ENCODE measurements at regions not wholly inside any gene's neighbourhood (a gene's known extent, or its start where the extent isn't known, plus 50 kb on each side); places are given as distances from the start of the nearest gene placed in this dataset.
"Not testable (repeated sequence)": the region's sequence is repeated elsewhere in the genome, so short reads cannot be mapped to it uniquely, and the experiment has no call there.

DNA sequence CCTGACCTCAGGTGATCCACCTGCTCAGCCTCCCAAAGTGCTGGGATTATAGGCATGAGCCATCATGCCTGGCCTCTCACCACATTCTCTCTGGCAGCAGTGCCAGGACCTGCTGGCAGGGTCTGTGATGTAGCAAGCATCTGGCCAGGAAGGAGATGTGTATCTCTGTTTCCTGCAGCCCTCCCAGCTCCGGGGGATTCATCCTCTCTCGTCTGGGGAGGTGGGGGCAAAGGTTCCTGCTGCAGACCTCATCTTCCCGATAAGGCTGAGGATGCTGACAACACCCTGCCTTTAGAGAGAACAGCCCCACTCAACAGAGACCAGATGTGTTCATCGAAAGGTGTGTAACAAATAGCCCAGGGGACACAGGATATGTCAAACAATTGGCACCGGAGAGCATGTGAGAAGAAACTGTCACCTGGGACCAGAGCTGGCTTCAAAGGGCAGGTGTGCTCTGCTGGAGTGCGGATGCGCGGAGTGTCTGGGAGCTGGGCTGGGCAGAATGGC, 54.8 kb upstream of the SEC14L1 start:
- no peak for DNase-seq (ENCODE audit: low read depth)

DNA sequence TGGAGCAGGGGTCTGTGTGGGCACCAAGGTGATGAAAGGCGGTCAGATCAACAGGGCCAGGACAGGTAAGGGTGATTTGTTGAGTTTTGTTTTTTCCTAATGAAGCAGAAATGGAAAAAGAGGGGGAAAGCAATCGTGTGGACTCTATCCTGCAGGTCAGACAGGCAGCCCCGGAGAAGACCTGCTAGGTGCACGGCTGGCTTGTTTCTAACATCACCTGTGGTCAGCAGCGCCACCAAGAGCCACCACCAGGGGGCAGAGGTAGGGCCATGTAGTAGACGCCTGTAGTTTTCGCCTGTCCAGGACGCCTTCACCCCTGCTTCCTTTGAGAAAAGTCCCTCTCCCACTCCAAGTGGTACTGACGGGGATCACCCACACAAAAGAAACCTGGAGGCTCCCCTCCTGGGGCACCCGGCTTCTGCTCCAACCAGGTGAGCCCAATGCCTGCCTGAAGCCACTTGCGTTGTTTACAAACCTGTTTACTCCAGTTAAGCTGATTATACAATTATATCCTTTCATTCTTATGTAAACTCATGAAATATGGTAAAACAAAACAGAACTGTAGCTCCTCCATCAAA, 54.2 kb upstream of the SEC14L1 start:
- peak; percentile 74 for DNase-seq (ENCODE audit: low read depth)

DNA sequence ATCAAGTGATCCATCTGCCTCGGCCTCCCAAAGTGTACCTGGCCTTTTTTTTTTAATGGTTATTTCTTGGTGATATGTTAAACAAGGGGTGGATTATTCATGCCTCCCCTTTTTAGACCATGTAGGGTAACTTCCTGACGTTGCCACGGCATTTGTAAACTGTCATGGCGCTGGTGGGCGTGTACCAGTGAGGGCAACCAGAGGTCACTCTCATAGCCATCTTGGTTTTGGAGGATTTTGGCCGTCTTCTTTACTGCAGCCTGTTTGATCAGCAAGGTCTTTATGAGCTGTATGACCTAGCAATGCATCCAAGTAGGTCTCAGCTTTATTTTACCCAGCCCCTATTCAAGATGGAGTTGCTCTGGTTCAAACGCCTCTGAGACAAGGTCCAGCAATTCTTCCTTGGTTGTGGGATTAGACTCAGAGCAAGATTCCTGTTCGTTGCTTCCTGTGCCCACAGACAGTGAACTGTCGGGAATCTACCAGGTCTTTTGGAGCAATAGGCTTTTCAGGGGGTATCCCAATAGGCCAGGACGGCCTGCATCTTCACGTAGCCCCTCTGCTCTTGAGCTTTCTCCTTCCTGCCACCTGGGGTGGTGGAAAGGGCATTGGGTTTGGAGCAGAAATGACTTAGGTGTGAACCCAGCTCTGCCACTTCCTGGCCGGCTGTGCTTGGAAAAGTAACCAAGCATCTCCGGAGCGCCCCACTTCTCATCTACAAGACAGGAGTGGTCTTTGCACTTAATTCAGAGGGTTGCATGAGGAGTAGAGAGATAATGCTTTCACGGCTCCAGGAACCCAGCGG, 52.9 kb upstream of the SEC14L1 start:
- DNase-seq (ENCODE audit: low read depth) = no peak

DNA sequence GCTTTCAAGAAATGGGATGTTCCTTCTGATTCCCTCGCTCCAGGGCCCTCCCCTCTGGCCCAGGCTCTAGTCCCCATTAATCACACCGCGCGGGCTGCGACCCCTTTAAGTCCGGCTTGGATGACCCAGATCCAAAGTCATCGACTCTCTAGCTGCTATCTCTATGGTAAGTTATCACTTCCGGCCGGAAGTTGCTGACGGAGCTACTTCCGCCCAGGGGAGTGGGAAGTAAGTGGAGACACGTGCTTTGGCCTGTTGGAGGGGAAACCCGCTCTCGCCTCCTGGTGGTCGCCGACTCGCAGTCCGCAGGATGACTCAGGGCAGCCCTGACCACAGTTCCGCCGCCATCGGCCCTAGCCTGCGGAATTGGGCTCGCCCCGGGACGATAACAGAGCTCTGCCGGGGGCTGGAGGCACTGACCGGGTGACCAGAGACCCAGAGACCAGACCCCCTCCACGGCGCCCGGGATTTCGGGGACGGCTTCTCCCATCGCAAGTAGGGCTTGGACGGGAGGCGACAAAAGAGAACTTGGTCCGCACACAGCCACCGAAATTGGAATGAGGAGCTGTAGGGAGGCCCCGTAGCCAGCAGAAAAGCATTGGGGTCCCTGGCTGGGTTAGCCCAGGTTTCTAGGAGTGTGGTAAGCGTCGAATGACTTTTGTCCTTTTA, 52.2 kb upstream of the SEC14L1 start:
- peak; percentile 98 for DNase-seq (ENCODE audit: low read depth)

DNA sequence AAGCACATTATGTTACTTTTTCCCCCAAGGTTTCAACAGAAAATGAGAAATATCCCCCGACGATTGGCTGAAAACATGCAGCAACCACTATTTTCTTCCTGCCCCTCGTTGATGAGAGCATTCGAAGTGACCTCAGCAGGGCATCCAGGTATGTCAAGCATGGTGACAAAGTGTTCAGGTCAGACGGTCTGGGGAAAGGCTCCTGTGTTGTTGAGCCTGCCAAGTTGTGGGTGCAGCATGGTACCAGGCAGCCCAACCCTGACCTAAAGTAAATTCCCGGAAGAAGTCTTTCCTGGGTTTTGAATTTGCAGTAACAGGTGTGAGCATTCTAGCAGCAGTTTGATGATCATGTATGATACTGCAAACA, 51.7 kb upstream of the SEC14L1 start:
- DNase-seq (ENCODE audit: low read depth) = peak; percentile 40

DNA sequence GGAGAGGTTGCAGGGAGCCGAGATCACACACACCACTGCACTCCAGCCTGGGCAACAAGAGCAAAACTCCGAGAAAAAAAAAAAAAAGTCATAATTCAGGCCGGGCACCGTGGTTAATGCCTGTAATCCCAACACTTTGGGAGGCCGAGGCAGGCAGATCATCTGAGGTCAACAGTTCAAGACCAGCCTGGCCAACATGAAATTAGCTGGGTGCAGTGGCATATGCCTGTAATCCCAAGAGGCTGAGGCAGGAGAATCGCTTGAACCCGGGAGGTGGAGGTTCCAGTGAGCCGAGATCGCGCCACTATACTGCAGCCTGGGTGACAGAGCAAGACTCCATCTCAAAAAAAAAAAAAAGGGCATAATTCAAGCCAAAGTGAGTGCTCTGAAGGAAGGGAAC, 50.8 kb upstream of the SEC14L1 start:
- not testable (repeated sequence) for DNase-seq (ENCODE audit: low read depth)

DNA sequence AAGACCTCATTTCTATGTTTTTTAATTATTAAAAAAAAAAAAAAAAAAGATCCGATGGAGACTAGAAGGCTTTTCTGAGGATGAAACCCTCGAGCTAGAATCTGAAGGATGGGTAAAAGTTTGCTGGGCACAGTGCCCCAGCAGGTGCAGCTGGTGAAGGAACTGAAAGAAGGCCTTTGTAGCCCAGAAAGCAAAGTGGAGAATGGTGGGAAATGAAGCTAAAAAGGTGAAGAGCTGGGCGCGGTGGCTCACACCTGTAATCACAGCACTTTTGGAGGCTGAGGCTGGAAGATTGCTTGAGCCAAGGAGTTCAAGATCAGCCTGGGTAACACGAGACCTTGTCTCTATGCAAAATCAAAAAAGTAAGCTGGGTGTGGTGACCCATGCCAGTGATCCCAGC, 50.3 kb upstream of the SEC14L1 start:
- no peak for DNase-seq (ENCODE audit: low read depth)

Small RNA genes in the stretch of these regions (microRNA-seq; reads per million reads assigned to microRNA genes)
- gene MIR6516 = 10.5 reads per million, percentile 32 among the genes with 10 or more reads in this experiment

All from myocyte (in vitro differentiated cells).